Neural progenitor cell (in vitro differentiated cells): ENCODE measurements at regions not wholly inside any gene's neighbourhood (a gene's known extent, or its start where the extent isn't known, plus 50 kb on each side); places are given as distances from the start of the nearest gene placed in this dataset.

ENCODE experiments used
- DNase-seq: peaks from one replicate; pipeline ENCODE4 v3.0.0-alpha.2; 2016; ENCODE audit warnings: low spot score
- H2AFZ ChIP-seq: fragments of 200-600 bp; sonication (generic); replicated peaks from 2 replicates; pipeline ENCODE4 v1.6.1; 2016; ENCODE audit warnings: antibody characterized with exemption
- H3F3A ChIP-seq: fragments of 200-600 bp; sonication (generic); 2 replicates; pipeline ENCODE4 v1.6.1; 2016; ENCODE audit warnings: antibody characterized with exemption, low read depth
- H3K27ac ChIP-seq: fragments of 200-600 bp; sonication (generic); 2 replicates; pipeline ENCODE4 v1.5.1; 2016; ENCODE audit warnings: mild to moderate bottlenecking
- H3K27me3 ChIP-seq: fragments of 200-600 bp; sonication (generic); 2 replicates; pipeline ENCODE4 v1.6.1; 2016; ENCODE audit warnings: mild to moderate bottlenecking, moderate library complexity
- H3K36me3 ChIP-seq: fragments of 200-600 bp; sonication (generic); 2 replicates; pipeline ENCODE4 v1.5.1; 2016
- H3K4me1 ChIP-seq: fragments of 200-600 bp; sonication (generic); 2 replicates; pipeline ENCODE4 v1.6.1; 2016; ENCODE audit warnings: mixed run types
- H3K4me2 ChIP-seq: fragments of 200-600 bp; sonication (generic); 2 replicates; pipeline ENCODE4 v1.6.1; 2016
- H3K4me3 ChIP-seq: fragments of 200-600 bp; sonication (generic); 2 replicates; pipeline ENCODE4 v1.5.1; 2016
- H3K79me2 ChIP-seq: fragments of 200-600 bp; sonication (generic); 2 replicates; pipeline ENCODE4 v1.6.1; 2016; ENCODE audit warnings: low read depth
- H3K9ac ChIP-seq: fragments of 200-600 bp; sonication (generic); 2 replicates; pipeline ENCODE4 v1.6.1; 2016
- H3K9me3 ChIP-seq: fragments of 200-600 bp; sonication (generic); 2 replicates; pipeline ENCODE4 v1.5.1; 2016; ENCODE audit warnings: low read depth
- H4K20me1 ChIP-seq: fragments of 200-600 bp; sonication (generic); 2 replicates; pipeline ENCODE4 v1.6.1; 2016; ENCODE audit warnings: low read depth
- H3K27ac Mint-ChIP-seq: 3 replicates; pipeline ENCODE4 v1.8.0; 2021; ENCODE audit warnings: mixed read lengths
- H3K27me3 Mint-ChIP-seq: 2 replicates; pipeline ENCODE4 v1.8.0; 2022; ENCODE audit warnings: low read depth, mild to moderate bottlenecking, inconsistent platforms, moderate library complexity, mixed read lengths; ENCODE audit not compliant: insufficient read depth
- H3K36me3 Mint-ChIP-seq: 3 replicates; pipeline ENCODE4 v1.8.0; 2021; ENCODE audit warnings: mixed read lengths
- H3K4me1 Mint-ChIP-seq: 3 replicates; pipeline ENCODE4 v1.8.0; 2021; ENCODE audit warnings: mixed read lengths
- H3K4me3 Mint-ChIP-seq: 3 replicates; pipeline ENCODE4 v1.8.0; 2021; ENCODE audit warnings: mild to moderate bottlenecking, moderate library complexity, mixed read lengths
- H3K9me3 Mint-ChIP-seq: 3 replicates; pipeline ENCODE4 v1.8.0; 2020; ENCODE audit warnings: mixed read lengths
- CTCF ChIP-seq: fragments of 200-600 bp; sonication (generic); IDR thresholded peaks from 2 replicates; pipeline ENCODE4 v1.5.1; 2017; ENCODE audit warnings: antibody characterized with exemption, mild to moderate bottlenecking
- EZH2 ChIP-seq: fragments of 200-600 bp; sonication (generic); IDR thresholded peaks from 2 replicates; pipeline ENCODE4 v1.6.1; 2017; ENCODE audit warnings: antibody characterized with exemption, mild to moderate bottlenecking, moderate library complexity
- EZH2phosphoT487 ChIP-seq: fragments of 200-600 bp; sonication (generic); IDR thresholded peaks from 2 replicates; pipeline ENCODE4 v1.6.1; 2017; ENCODE audit warnings: antibody characterized with exemption

DNA sequence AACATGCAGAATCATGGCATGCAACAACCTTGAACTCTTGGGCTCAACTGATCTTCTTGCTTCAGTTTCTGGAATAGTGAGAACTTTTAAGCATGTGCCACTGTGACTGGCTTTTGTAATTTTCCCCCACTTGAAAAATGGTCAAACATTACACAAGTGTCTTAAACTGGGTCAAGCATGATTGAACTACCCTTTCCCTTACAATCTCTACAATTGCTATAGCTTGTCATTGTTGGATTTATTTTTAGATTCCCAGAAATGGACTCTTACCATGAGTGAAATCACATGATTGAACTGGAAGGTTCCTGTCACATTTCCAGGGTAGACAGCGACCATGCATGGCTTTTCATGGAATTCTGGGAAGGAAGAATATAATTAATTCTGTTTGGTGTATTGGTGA is 102.2 kb upstream of the TUBA3C start:
- H3K9ac ChIP-seq: no peak overlapping the region
- Mint-ChIP-seq H3K4me3 (no peak overlapping the region), H3K9me3 (peaks cover 60% of the 10 kb centered on the region), H3K27ac (no peak overlapping the region), H3K27me3 (no peaks in the 10 kb centered on the region), H3K36me3 (no peaks in the 10 kb centered on the region), H3K4me1 (no peaks in the 10 kb centered on the region)
- H3K79me2 ChIP-seq: no peaks in the 10 kb centered on the region
- DNase-seq: no peak
- no peaks in the 10 kb centered on the region for H3K27me3 ChIP-seq
- no peaks in the 10 kb centered on the region for H3K4me1 ChIP-seq
- no peak for TF ChIP-seq CTCF
- no peak for TF ChIP-seq EZH2
- TF ChIP-seq EZH2phosphoT487: no peak
- H3F3A ChIP-seq: no peaks in the 10 kb centered on the region
- no peaks in the 10 kb centered on the region for H3K36me3 ChIP-seq
- no peak overlapping the region for H3K4me2 ChIP-seq
- H4K20me1 ChIP-seq: no peaks in the 10 kb centered on the region
- no peak overlapping the region for H2AFZ ChIP-seq
- H3K27ac ChIP-seq: no peak overlapping the region
- peaks cover 43% of the 10 kb centered on the region for H3K9me3 ChIP-seq
- no peak overlapping the region for H3K4me3 ChIP-seq

DNA sequence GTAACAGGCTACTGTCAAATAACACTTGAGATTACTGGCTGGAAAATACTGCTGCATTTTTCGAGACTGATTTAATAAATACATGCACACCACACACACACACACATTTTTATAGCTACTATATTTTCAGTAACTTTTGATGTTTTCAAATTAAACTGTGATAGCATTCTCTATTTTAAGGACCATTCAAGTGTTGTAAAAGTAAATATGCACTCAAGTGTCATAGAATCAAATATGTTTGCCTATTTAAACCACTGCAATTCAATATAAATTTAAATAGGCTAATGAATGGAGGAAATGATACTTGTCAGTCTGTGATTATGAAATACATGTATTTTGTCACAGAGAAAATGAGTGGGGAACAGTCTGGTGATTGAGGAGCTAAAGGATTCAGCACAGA is 86.7 kb upstream of the TUBA3C start:
- Mint-ChIP-seq H3K9me3 (peaks cover 47% of the 10 kb centered on the region), H3K36me3 (no peaks in the 10 kb centered on the region), H3K27me3 (no peaks in the 10 kb centered on the region), H3K4me1 (no peaks in the 10 kb centered on the region), H3K4me3 (no peak overlapping the region), H3K27ac (no peak overlapping the region)
- DNase-seq: no peak
- Histone ChIP-seq H2AFZ (no peak overlapping the region), H3K9ac (no peak overlapping the region), H3K4me2 (no peak overlapping the region), H3K9me3 (peaks cover 34% of the 10 kb centered on the region), H3K27ac (no peak overlapping the region), H3K27me3 (no peaks in the 10 kb centered on the region), H3K79me2 (no peaks in the 10 kb centered on the region), H3F3A (no peaks in the 10 kb centered on the region), H4K20me1 (no peaks in the 10 kb centered on the region), H3K4me1 (no peaks in the 10 kb centered on the region), H3K36me3 (no peaks in the 10 kb centered on the region), H3K4me3 (no peak overlapping the region)
- TF ChIP-seq CTCF (no peak), EZH2 (no peak), EZH2phosphoT487 (no peak)

GRCh38 chr13:19267746-19268145 is 86.1 kb upstream of the TUBA3C start:
- H4K20me1 ChIP-seq: no peaks in the 10 kb centered on the region
- H3K4me3 ChIP-seq: no peak overlapping the region
- Mint-ChIP-seq H3K9me3 (peaks cover 49% of the 10 kb centered on the region), H3K36me3 (no peaks in the 10 kb centered on the region), H3K27ac (no peak overlapping the region), H3K4me1 (no peaks in the 10 kb centered on the region), H3K4me3 (no peak overlapping the region), H3K27me3 (no peaks in the 10 kb centered on the region)
- TF ChIP-seq EZH2phosphoT487 (no peak), CTCF (no peak), EZH2 (no peak)
- no peaks in the 10 kb centered on the region for H3F3A ChIP-seq
- DNase-seq: no peak
- no peak overlapping the region for H3K4me2 ChIP-seq
- no peaks in the 10 kb centered on the region for H3K27me3 ChIP-seq
- no peak overlapping the region for H3K27ac ChIP-seq
- H3K36me3 ChIP-seq: no peaks in the 10 kb centered on the region
- no peaks in the 10 kb centered on the region for H3K4me1 ChIP-seq
- no peaks in the 10 kb centered on the region for H3K79me2 ChIP-seq
- no peak overlapping the region for H2AFZ ChIP-seq
- H3K9me3 ChIP-seq: peaks cover 36% of the 10 kb centered on the region
- no peak overlapping the region for H3K9ac ChIP-seq

- Mint-ChIP-seq H3K4me3 (no peak overlapping the region), H3K4me1 (no peaks in the 10 kb centered on the region), H3K9me3 (peaks cover 43% of the 10 kb centered on the region), H3K36me3 (no peaks in the 10 kb centered on the region), H3K27ac (no peak overlapping the region), H3K27me3 (no peaks in the 10 kb centered on the region)
- H3K9ac ChIP-seq: no peak overlapping the region
- H3F3A ChIP-seq: no peaks in the 10 kb centered on the region
- H3K36me3 ChIP-seq: no peaks in the 10 kb centered on the region
- H4K20me1 ChIP-seq: no peaks in the 10 kb centered on the region
- no peak overlapping the region for H3K4me3 ChIP-seq
- no peak overlapping the region for H3K27ac ChIP-seq
- H3K9me3 ChIP-seq: peaks cover 36% of the 10 kb centered on the region
- H3K4me1 ChIP-seq: no peaks in the 10 kb centered on the region
- H3K27me3 ChIP-seq: no peaks in the 10 kb centered on the region
- no peak overlapping the region for H2AFZ ChIP-seq
- TF ChIP-seq EZH2phosphoT487 (no peak), EZH2 (no peak), CTCF (no peak)
- no peaks in the 10 kb centered on the region for H3K79me2 ChIP-seq
- H3K4me2 ChIP-seq: no peak overlapping the region
- no peak for DNase-seq
These were observed 85.4 kb upstream of the TUBA3C start for GRCh38 chr13:19266979-19267378.
